ENCODE measurements at regions not wholly inside any gene's neighbourhood (a gene's known extent, or its start where the extent isn't known, plus 50 kb on each side); places are given as distances from the start of the nearest gene placed in this dataset.

DNA sequence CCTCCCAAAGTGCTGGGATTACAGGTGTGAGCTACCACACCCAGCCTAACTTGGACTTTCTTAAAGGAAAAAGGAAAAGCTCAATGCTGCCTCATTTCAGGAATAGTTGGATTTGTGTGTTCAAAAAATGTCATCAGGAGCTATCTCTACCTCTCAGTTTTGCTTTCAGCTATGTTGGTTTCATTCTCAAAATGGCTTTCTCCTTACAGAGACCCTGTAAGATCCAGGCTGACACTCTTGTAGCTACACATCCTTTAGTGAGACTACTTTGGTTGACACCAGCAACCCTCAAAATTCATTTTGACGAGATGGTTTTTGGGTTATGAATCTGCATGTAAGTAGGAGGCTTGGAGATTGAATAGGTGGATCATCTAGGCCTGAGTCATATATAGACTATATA is 269.7 kb upstream of the SORCS1 start:
- TF ChIP-seq, protein P1, sequence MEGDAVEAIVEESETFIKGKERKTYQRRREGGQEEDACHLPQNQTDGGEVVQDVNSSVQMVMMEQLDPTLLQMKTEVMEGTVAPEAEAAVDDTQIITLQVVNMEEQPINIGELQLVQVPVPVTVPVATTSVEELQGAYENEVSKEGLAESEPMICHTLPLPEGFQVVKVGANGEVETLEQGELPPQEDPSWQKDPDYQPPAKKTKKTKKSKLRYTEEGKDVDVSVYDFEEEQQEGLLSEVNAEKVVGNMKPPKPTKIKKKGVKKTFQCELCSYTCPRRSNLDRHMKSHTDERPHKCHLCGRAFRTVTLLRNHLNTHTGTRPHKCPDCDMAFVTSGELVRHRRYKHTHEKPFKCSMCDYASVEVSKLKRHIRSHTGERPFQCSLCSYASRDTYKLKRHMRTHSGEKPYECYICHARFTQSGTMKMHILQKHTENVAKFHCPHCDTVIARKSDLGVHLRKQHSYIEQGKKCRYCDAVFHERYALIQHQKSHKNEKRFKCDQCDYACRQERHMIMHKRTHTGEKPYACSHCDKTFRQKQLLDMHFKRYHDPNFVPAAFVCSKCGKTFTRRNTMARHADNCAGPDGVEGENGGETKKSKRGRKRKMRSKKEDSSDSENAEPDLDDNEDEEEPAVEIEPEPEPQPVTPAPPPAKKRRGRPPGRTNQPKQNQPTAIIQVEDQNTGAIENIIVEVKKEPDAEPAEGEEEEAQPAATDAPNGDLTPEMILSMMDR (IDR thresholded peaks at IDR 0.05), result no peak
- TF ChIP-seq, protein P2, sequence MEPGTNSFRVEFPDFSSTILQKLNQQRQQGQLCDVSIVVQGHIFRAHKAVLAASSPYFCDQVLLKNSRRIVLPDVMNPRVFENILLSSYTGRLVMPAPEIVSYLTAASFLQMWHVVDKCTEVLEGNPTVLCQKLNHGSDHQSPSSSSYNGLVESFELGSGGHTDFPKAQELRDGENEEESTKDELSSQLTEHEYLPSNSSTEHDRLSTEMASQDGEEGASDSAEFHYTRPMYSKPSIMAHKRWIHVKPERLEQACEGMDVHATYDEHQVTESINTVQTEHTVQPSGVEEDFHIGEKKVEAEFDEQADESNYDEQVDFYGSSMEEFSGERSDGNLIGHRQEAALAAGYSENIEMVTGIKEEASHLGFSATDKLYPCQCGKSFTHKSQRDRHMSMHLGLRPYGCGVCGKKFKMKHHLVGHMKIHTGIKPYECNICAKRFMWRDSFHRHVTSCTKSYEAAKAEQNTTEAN (CRISPR knock-in tag; IDR thresholded peaks at IDR 0.05), result no peak
- TF ChIP-seq ZNF396 (CRISPR knock-in tag; IDR thresholded peaks at IDR 0.05; ENCODE audit: borderline replicate concordance) (no peak), ETV6 (CRISPR knock-in tag; IDR thresholded peaks at IDR 0.05) (no peak), NR2C2 (CRISPR knock-in tag; IDR thresholded peaks at IDR 0.05) (no peak), CREB1 (CRISPR knock-in tag; IDR thresholded peaks at IDR 0.05) (no peak), GRHL2 (CRISPR knock-in tag; IDR thresholded peaks at IDR 0.05; ENCODE audit: insufficient replicate concordance, severe bottlenecking) (no peak), ZNF138 (CRISPR knock-in tag; conservative IDR thresholded peaks at IDR 0.05) (no peak), TP53 (CRISPR knock-in tag; IDR thresholded peaks at IDR 0.05) (no peak), ELF4 (CRISPR knock-in tag; IDR thresholded peaks at IDR 0.05; ENCODE audit: low read depth) (no peak), CREM (CRISPR knock-in tag; IDR thresholded peaks at IDR 0.05) (no peak)
- TF ChIP-seq, protein P3, sequence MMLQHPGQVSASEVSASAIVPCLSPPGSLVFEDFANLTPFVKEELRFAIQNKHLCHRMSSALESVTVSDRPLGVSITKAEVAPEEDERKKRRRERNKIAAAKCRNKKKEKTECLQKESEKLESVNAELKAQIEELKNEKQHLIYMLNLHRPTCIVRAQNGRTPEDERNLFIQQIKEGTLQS (CRISPR knock-in tag; conservative IDR thresholded peaks at IDR 0.05), result no peak

All from WTC11 (cell line).